ENCODE measurements at regions not wholly inside any gene's neighbourhood (a gene's known extent, or its start where the extent isn't known, plus 50 kb on each side); places are given as distances from the start of the nearest gene placed in this dataset.

DNA sequence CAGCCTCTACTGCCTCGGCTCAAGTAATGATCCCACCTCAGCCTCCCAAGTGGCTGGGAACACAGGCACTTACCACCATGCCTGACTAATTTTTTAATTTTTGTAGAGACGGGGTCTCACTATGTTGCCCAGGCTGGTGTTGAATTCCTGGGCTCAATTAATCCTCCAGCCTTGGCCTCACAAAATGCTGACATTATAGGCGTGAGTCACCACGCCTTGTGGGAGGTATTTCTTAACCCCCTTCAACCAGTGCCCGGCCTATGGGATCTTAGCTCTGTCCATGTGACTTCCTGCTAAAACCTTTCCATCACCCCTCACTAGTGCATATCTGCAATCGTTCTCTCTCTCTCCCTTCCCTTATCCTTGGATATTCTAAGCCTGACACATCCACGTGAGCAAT lies 86.4 kb downstream of the FOXD2 start:
- TF ChIP-seq CTCF (IDR thresholded peaks at IDR 0.05) = no peak
- TF ChIP-seq POLR2A (IDR thresholded peaks at IDR 0.05) = no peak

Measured in suprapubic skin (tissue), 3 donors.